ENCODE measurements at regions not wholly inside any gene's neighbourhood (a gene's known extent, or its start where the extent isn't known, plus 50 kb on each side); places are given as distances from the start of the nearest gene placed in this dataset.

DNA sequence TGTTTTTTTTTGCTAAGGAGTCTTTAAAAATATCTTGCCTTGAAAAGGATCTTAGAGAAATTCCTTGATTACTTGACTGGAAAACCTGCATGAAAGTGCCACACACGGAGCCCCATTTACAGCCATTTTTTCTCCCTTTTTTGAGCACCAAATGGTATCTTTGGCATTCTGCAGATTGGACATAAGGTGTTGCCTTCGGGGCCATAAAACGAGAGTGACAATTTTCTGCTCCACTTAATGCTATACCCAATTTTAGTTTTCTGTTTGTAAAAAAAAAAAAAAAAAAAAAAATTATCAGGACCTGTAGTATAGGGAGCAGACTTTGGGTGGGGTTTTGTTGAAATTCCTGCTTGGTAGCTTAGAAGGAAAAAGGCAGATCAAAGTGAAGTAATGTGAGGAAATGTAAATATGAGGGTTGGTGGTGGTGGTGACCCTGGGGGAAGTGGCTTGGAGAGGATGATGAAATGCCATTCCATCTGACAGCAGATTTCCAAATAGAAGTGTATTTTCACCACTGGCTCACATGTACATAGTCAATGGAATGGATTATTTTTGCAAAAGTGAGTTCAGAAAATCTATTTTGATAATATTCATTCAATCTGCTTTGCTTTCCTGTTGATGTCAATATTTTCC lies 212.1 kb upstream of the SOX4 start:
- DNase-seq (ENCODE audit: low spot score), result peak; percentile 21

DNA sequence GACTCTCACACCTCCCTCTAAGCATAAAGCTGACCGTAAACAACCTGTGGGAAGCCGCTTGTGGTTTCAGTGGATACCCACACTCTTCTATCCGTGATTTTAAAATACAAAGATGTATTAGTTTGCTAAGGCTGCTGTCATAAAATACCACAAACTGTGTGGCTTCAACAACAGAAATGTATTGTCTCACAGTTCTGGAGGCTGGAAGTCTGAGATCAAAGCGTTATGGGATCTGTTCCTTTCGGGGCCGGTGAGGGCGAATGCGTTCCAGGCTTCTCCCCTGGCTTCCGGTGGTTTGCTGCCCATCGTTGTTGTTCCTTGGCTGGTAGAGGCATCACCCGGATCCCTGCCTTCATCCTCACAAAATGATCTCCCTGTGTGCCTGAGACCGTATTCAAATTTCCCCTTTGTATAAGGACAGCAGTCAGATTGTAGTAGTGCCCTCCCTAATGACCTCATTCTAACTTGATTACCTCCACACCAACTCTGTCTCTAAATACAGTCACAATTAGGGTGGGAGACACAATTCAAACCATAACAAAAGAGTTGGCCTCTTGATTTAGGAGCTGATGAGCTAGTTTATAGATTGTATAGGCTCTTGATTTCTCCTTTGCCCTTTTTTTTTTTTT lies 210.6 kb upstream of the SOX4 start:
- no peak for DNase-seq (ENCODE audit: low spot score)

DNA sequence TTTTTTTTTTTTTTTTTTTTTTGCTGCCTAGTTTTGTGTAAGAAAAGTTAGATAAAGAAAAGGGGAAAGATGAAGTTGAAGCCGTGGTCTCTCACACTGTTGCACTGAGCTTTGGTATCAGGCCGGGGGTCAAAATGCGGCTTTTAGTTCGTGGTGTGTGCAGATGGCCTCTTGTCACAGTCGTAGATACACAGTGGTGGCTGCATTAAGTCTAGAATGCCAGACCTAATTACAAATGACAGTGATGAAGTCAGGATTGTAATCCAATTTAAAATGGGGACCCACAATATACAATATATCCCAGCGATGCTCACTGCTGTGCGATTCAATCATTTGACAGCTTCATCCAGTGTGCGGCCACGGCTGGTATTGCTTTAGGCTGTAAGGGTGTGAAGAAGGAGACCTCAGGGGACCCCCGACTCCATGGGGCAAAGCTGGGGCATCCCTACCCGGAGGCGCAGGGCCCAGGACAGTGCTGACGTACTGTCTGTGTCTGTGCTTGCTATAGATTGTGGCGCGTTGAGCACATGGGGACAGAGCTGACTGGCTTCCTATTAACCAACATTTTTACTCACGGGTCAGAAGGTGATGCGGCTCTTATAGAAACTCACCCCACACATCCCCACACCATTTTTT lies 210.0 kb upstream of the SOX4 start:
- no peak for DNase-seq (ENCODE audit: low spot score)

DNA sequence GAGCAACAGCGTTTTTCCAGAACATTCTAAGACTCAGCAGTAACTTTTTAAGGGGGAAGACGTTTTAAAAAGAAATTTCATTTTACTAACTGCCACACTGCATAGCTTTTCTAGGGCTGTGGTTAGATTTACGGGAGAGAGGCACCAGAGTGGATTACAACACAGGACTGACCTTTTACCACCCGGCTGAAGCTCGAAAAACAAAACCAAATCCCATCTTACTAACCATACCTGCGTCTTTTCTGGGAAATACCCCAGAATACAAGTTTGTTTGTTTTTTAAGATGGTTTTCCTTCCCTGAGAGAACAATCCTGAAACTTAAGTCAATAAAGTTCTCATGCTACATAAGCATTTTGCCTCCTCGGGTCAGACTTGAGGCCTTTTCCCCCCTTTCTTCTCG lies 209.3 kb upstream of the SOX4 start:
- no peak for DNase-seq (ENCODE audit: low spot score)

DNA sequence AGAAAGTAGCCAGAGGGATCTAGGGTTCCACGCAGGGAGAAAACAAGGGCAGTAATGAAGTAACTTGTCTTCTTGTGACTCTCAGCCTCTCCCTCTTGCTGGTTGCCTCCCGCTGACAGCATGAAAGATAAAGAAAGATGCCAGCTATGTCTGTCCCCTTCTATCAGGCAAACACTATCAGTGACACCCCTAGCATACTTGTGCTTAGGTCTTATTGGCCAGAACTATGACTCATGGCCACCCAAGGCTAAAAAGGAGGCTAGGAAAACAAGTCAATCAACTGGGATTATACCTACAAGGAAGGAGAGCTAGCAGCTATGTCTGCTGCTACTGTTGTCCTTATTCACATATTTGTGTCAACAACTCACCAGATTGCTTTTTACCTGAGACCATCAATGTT lies 206.8 kb upstream of the SOX4 start:
- no peak for DNase-seq (ENCODE audit: low spot score)

DNA sequence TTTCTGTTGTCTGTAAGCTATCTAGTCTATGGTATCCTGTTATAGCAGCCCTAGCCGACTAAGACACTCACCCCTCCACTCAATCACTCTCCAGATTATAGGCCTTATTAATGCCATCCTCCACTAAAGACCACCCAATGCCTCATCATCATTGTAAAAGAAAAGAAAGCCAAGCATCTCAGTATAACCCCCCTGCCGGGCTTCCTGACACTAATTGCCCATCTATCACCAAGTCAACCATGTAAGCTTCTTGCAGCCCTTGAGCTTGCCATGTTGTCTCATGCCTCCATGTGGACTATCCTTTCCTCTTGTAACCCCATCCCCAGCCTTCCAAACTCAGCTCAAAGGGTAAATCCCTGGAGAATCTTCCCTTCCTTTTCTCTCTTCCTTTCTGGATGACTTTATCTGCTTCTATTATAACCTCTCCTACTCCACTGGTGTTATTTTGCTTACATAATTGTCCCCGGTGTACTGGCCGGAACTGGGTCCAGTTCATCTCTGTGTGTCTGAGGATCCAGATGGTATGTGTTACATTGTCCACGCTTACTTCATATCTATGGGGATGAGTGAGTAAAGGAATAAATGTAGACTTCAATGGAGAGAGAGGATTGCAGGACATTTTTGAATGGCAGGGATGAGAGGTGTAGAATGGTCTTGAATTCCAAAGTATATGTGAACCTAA lies 202.9 kb upstream of the SOX4 start:
- no peak for DNase-seq (ENCODE audit: low spot score)

DNA sequence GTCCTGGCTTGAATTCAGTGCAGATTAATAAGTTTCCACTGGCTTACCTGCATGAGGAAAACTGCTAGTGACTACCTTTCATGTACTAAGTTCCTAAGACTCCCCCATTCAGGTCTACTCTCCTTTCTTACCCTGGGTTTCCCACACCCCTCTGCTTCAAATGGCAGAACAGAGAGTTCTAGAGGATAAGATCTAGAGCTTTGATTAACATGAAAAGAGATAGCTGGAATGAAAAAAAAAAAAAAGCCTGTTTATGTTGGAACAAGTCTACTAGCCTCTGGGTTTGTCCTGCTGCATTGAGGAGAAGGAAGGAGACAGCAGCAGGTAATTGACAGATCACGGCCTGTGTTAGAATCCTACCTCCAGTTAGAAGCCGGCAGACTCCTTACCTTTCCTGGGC lies 201.4 kb upstream of the SOX4 start:
- no peak for DNase-seq (ENCODE audit: low spot score)

DNA sequence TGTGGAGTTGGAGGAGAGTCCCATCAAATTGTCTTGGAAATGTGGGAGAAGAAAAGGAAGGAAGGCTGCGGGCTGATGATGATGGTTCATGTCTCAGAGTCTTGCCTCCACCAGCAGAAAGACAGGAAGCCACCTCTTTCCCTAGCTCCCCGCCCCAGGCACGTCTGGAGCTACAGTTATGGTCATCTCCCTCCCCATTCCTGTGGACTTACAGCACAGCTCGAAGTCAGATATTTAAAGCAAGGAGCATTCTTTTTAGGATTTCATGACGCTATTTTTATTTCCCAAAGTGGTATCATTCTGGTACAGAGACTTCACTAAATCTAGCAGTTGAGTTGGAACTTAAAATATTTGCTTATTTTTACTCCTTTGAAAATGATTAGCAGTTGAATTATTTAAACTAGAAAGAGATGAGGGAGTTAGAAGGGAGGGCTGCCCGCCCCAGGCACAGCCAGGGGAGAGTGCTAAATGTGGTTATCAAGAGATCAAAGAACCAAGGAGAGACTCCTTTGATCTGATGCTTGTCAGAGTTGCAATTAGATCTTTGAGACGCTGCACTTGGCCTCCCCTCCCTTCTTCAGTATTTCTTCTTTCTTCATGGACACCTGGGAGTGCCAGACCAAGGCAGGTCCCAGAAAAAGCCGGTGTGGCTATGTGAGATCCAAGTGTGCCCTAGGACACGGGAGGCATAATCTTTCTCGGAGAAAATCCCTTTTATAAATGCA lies 199.9 kb upstream of the SOX4 start:
- no peak for DNase-seq (ENCODE audit: low spot score)

DNA sequence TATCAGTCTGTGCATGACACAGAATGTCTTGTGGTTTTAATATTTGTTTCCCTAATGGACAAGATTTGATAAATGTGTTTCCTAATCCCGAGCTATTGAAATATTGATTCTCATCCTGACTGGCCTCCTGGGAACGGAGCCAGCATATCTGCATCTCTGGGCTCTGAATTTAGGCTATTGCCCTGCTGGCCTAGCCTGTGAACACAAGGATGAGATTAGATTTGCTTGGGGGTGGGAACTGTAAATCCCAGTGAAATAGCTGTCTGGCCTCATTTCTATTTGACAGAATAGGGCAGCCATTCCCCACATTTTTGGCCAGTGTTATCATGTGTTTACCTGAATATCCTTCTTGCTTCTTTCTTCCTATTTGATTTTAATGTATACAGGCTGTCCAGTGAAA lies 198.4 kb upstream of the SOX4 start:
- DNase-seq (ENCODE audit: low spot score), result no peak

DNA sequence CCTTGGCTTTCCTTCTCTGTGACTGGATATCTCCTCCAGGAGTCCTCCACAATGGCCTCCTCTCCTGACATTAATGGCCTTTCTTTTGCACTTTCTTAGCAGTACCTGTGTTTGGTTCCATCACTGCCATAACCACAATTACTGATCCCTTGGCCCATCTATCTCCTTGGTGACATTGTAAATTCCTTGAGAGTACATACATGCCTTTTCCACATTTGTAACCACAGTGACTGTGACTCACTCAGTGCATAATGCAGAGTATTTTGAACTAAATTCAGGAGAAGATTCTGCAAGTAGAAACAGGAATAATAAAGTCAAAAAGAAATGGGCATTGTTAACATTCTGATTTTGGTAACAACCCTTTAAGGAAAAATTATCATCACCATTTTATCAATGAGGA lies 197.2 kb upstream of the SOX4 start:
- DNase-seq (ENCODE audit: low spot score), result peak; percentile 43

DNA sequence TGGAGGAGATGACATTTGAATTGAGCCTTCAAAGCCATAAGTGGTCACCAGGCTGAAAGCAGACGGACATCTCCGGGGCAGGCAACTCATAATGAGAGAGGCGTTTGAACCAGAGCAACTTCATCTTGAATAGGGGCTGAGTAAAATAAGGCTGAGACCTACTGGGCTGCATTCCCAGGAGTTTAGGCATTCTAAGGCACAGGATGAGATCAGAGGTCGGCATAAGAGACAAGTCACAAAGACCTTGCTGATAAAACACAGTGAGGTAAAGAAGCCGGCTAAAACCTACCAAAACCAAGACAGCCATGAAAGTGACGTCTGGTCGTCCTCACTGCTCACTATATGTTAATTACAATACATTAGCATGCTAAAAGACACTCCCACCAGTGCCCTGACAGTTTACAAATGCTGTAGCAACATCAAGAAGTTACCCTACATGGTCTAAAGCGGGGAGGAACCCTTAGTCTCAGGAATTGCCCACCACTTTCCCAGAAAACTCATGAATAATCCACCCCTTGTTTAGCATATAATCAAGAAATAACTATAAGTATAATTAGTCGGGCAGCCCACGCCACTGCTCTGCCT lies 194.7 kb upstream of the SOX4 start:
- DNase-seq (ENCODE audit: low spot score), result no peak

DNA sequence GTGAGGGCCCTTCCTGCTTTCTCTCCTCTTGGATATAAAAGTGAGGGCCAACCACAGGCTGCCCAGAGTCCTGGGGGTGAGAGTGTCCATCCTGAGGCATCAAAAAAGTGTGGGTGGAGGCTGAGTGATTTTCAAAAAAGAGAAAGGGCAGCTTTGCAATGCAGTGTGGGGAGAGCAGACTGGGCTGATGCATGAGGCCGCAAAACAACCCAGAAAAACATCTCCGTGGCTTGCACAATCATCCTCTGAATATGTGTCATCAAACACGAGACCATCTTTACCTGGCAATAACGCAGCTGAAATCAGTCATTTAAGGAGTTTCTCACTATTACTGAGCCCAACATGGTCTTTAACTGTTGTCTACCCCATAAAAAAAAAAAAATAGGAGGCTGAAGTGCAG lies 191.2 kb upstream of the SOX4 start:
- DNase-seq (ENCODE audit: low spot score), result peak; percentile 78

DNA sequence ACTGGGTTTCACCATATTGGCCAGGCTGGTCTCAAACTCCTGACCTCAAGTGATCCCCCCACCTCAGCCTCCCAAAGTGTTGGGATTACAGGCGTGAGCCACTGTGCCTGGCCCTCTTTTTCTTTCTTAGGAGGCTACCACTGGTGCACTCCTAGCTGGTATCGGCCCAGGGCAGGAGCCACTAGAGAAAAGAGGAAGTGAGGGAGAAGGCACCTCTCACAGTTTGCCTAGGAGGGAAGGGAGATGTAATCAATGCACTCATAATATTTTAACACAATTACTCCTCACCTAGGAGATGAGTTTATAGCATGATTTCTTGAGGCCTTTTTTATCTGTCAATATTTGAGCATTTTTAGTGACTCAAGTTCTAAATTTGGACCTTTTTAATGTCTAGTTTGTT lies 189.0 kb upstream of the SOX4 start:
- no peak for DNase-seq (ENCODE audit: low spot score)

DNA sequence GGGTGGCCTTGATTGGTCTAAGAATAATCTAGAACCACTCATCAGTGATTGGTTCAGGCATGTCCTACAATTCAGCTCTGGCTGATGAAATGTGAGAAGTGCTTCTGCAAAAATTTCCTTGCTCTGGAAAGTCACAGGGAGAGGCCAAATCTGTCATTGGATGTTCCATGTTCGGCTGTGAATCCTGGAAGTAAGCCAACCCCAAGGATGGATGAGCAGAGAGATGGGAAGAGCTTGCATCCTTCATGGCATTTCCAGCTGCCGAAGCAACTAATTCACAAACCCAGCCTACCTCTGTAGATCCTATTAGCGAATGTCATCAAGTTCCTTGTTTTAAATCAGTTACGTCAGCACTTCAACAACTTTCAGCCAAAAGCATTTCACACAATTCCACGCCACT lies 187.2 kb upstream of the SOX4 start:
- no peak for DNase-seq (ENCODE audit: low spot score)

DNA sequence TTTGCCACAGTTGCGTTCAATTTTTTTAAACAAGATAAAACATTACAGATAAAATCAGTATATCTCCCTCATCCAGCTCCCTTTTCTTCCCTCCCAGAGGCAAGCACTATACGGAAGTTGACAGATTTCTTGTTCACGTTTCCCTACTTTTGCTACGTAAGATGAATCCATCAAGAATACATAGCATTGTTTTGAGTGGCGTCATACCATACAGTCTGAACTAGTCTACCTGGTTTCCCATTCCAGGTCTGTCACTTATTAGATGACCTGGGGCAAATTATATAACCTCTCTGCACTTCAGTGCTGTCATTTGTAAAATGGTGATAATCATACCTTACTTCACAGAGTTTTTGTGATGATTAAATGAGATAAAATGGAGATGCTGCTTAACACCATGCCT lies 184.3 kb upstream of the SOX4 start:
- DNase-seq (ENCODE audit: low spot score), result no peak

DNA sequence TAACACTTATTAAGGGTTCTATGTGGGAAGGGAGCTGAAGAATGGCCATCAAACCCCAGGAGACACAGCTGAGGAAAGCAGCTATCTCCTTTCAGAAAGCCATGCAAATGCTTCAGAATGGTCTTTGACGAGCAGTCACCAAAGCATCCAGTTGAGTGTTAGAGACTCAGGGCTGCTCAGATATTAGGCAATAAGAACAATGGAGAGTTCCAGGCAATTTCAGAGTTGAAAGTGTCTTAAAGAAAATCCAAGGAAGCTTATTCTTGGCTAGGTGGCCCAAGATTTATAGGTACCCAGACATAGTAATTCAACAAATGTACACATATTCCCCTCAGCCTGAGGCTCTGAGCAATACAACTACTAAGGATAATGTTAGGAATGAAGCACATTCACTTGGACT lies 180.1 kb upstream of the SOX4 start:
- DNase-seq (ENCODE audit: low spot score), result no peak

DNA sequence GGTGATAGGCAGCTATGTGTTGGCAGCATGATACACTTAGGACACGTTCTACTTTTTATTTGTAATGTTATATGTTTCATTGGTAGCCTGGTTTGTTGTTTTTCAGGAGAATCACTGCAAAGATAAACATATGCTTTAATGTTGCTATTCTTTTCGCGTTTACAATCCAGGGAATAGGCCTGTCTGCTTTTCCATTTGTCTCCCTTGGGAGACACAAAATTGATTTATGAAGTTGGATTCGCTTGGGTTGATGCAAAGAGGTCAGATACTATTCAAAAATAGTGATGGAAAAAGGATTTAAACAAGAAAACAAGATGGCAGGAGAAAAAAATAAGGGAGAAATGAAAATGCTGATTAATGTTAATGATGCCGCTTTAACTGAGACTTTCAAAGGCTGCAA lies 179.5 kb upstream of the SOX4 start:
- DNase-seq (ENCODE audit: low spot score), result no peak

DNA sequence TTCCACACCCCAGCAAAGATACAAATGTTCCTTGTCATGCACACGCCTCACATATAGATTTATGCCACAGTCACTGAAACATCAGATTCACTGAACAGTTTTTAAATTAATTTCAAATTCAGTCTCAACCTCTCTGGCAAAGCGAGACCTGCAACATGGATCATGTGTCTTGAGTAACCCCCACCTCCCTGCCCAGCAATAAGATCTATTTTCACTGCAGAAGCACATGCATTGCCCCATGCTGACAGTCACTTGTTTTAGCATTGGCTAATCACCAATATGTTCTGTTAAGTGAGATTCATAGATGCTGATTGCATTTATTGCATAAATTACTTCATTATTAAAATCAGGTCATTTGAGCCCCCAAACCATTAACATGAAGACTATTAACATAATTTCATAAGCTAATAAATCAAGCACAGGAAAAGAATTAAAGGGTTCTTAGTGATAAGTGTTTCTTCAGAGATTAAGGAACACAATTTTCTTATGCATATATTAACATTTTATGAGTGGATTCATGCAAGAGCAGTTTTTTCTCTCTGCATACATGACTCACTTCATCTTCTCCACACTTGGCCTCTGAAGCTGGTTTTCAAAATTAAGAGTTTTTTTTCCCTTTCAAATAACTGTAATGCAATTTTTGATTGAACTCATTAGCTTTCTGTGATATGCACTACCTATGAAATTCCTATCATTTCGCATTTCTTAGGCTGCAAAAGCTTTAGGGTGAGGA lies 173.2 kb upstream of the SOX4 start:
- no peak for DNase-seq (ENCODE audit: low spot score)

DNA sequence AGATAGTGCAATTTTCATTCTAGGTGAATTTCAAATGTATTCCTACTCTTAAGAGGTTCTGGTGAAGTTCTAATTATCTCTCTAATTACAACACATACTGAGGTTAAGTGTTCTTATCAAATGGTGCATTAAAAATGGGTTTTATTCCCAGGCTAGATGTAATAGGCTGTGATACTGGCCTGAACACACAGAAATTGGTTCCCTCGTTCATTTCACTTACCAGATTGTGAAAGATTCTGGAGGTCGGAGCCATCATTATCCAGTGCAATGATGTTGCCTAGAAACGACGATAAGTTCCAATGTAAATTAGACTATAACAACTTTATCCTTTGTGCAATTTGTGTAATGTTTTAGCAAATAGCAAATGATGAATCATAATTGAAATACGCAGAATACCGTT lies 172.6 kb upstream of the SOX4 start:
- DNase-seq (ENCODE audit: low spot score), result no peak

DNA sequence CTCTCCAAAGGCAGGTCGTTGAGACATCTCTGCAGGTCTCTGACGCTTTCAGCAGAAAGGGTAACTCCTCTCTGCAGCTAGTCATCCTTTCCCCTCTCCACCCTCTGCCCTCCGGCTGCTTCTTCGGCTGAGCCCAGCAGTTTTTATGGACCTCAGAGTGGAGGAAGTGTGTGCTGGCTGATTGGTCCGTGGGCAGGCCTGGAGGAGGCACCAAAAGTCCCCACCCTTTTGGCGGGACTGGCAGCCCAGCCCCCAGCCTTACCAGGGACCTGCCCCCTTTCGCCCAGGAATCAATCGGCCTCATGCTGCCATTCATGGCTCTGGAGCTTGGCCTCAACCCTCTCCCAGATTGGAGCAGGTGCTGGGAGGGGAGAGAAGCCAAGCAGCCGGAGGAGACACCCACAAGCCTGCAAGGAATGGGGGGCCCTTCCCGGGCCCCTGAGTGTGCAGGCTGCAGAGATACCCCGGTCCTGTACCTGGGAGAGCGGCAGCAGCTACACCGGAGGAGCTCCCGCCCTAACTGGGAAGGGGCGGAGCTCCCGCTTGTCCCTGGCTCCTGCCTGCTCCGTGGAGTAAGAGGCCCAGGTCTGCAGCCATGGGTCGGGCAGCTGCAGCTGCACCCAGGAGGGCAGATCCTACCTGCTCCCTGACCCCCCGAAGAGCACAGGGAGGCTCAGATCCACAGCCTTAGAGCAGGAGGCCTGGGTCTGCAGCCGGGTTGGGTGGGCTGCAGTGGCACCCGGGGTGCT lies 170.3 kb upstream of the SOX4 start:
- DNase-seq (ENCODE audit: low spot score), result no peak

Measured in GM03348 (cell line).